Mesothelial cell of epicardium (in vitro differentiated cells): ENCODE measurements at regions not wholly inside any gene's neighbourhood (a gene's known extent, or its start where the extent isn't known, plus 50 kb on each side); places are given as distances from the start of the nearest gene placed in this dataset.
"Not testable (repeated sequence)": the region's sequence is repeated elsewhere in the genome, so short reads cannot be mapped to it uniquely, and the experiment has no call there.

Experiments
- DNase-seq, 2 experiments: peaks; one replicate each; pipeline ENCODE4 v3.0.0; 2021; ENCODE audit warnings: low spot score in 2 of 2; ENCODE audit not compliant: unreplicated experiment in 2 of 2
- H3K27ac Mint-ChIP-seq: 2 replicates; pipeline ENCODE4 v1.8.0; 2021; ENCODE audit warnings: mixed read lengths
- H3K27me3 Mint-ChIP-seq: 2 replicates; pipeline ENCODE4 v1.8.0; 2021; ENCODE audit warnings: low read depth, mixed read lengths
- H3K36me3 Mint-ChIP-seq: 2 replicates; pipeline ENCODE4 v1.8.0; 2021; ENCODE audit warnings: mixed read lengths
- H3K4me1 Mint-ChIP-seq: 2 replicates; pipeline ENCODE4 v1.8.0; 2021; ENCODE audit warnings: mixed read lengths
- H3K4me3 Mint-ChIP-seq: 2 replicates; pipeline ENCODE4 v1.8.0; 2021; ENCODE audit warnings: mild to moderate bottlenecking, moderate library complexity, mixed read lengths
- H3K9me3 Mint-ChIP-seq: 2 replicates; pipeline ENCODE4 v1.8.0; 2021; ENCODE audit warnings: mixed read lengths
- CTCF ChIP-seq: fragments of 200-600 bp; sonication (generic); IDR thresholded peaks from one replicate; pipeline ENCODE4 v1.5.0; 2021; ENCODE audit warnings: antibody characterized with exemption; ENCODE audit not compliant: unreplicated experiment

- no peak for TF ChIP-seq CTCF
- Mint-ChIP-seq H3K4me3 (no peak overlapping the region), H3K27me3 (no peaks in the 10 kb centered on the region), H3K4me1 (peaks cover 35% of the 10 kb centered on the region), H3K36me3 (no peaks in the 10 kb centered on the region), H3K27ac (peak overlapping the region; percentile 62), H3K9me3 (peaks cover 6% of the 10 kb centered on the region)
- DNase-seq, result no peak
Observed at GRCh38 chr7:115216652-115217051, 294.8 kb downstream of the MDFIC start.

- Mint-ChIP-seq H3K9me3 (peaks cover 14% of the 10 kb centered on the region), H3K4me1 (peaks cover 24% of the 10 kb centered on the region), H3K27ac (no peak overlapping the region), H3K4me3 (no peak overlapping the region), H3K27me3 (no peaks in the 10 kb centered on the region), H3K36me3 (peaks cover 7% of the 10 kb centered on the region)
- no peak for DNase-seq
- TF ChIP-seq CTCF, result no peak
Observed at GRCh38 chr7:115211171-115211570, 289.3 kb downstream of the MDFIC start.

- DNase-seq, result no peak
- peaks cover 21% of the 10 kb centered on the region for H3K4me1 Mint-ChIP-seq
- H3K27ac Mint-ChIP-seq, result no peak overlapping the region
- H3K36me3 Mint-ChIP-seq, result peaks cover 11% of the 10 kb centered on the region
- no peaks in the 10 kb centered on the region for H3K27me3 Mint-ChIP-seq
- H3K4me3 Mint-ChIP-seq, result no peak overlapping the region
- TF ChIP-seq CTCF, result no peak
- peaks cover 20% of the 10 kb centered on the region for H3K9me3 Mint-ChIP-seq
Observed at GRCh38 chr7:115210552-115210951, 288.7 kb downstream of the MDFIC start.

GRCh38 chr7:115208710-115209560, 287.0 kb downstream of the MDFIC start:
- no peak for DNase-seq
- Mint-ChIP-seq H3K4me1 (peaks cover 21% of the 10 kb centered on the region), H3K27ac (no peak overlapping the region), H3K9me3 (peaks cover 25% of the 10 kb centered on the region), H3K36me3 (peaks cover 21% of the 10 kb centered on the region), H3K27me3 (no peaks in the 10 kb centered on the region), H3K4me3 (no peak overlapping the region)
- no peak for TF ChIP-seq CTCF

- not testable (repeated sequence) for H3K27ac Mint-ChIP-seq, H3K27me3 Mint-ChIP-seq, DNase-seq, H3K4me3 Mint-ChIP-seq
- Mint-ChIP-seq H3K9me3 (peaks cover 32% of the 10 kb centered on the region), H3K4me1 (peaks cover 21% of the 10 kb centered on the region), H3K36me3 (peaks cover 21% of the 10 kb centered on the region)
Observed at GRCh38 chr7:115206374-115206773, 284.5 kb downstream of the MDFIC start.

- Mint-ChIP-seq H3K9me3 (peaks cover 7% of the 10 kb centered on the region), H3K27ac (no peak overlapping the region), H3K27me3 (no peaks in the 10 kb centered on the region), H3K36me3 (no peaks in the 10 kb centered on the region), H3K4me3 (no peak overlapping the region), H3K4me1 (peaks cover 10% of the 10 kb centered on the region)
- DNase-seq, result no peak
- no peak for TF ChIP-seq CTCF
Observed at GRCh38 chr7:115198143-115198542, 276.2 kb downstream of the MDFIC start.
